ENCODE measurements at regions not wholly inside any gene's neighbourhood (a gene's known extent, or its start where the extent isn't known, plus 50 kb on each side); places are given as distances from the start of the nearest gene placed in this dataset.

DNA sequence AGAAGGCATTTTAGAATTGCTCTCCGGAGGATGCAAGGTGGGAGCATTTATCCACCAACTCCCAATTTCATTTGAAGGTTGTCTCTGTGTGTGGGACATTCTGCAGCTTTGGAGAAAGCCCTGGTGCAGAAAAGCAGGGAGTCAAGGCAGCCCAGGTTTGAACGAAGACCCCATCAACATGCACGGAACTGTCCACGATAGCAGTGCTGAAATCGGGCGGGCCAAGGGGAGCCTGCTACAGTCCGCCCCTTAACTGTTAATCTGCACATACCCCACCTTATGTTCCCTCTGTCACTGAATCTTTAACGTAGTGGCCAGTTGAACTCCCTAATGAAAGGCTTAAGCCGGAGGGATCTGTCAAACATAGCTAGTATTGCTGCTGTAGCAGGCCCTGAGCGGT lies 68.8 kb upstream of the C1orf174 start:
- no peak overlapping the region for H3K4me3 ChIP-seq (ENCODE audit: low read depth, low read length)

DNA sequence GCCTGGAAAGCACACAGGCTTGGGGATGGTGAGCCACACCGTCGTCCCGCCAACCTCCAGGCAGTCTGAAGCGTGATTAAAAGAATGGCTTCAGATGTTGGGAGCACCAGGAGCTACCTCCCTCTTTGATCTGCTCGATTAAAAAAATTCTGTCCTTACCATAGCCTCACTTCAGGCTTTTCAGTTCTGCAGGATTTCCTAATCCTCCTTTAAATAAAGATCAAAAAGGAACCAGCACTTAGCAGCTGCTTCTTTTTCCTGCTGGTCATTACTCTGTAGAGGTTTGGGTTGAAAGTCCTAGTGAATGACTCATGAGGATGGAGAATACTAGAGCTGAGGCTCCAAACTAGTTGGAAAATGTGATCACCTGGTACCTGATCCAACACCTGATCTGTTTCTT lies 71.9 kb upstream of the C1orf174 start:
- no peak overlapping the region for H3K4me3 ChIP-seq (ENCODE audit: low read depth, low read length)
- TF ChIP-seq, protein P1, sequence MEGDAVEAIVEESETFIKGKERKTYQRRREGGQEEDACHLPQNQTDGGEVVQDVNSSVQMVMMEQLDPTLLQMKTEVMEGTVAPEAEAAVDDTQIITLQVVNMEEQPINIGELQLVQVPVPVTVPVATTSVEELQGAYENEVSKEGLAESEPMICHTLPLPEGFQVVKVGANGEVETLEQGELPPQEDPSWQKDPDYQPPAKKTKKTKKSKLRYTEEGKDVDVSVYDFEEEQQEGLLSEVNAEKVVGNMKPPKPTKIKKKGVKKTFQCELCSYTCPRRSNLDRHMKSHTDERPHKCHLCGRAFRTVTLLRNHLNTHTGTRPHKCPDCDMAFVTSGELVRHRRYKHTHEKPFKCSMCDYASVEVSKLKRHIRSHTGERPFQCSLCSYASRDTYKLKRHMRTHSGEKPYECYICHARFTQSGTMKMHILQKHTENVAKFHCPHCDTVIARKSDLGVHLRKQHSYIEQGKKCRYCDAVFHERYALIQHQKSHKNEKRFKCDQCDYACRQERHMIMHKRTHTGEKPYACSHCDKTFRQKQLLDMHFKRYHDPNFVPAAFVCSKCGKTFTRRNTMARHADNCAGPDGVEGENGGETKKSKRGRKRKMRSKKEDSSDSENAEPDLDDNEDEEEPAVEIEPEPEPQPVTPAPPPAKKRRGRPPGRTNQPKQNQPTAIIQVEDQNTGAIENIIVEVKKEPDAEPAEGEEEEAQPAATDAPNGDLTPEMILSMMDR (IDR thresholded peaks at IDR 0.05; ENCODE audit: low read depth, low read length): no peak

More for the DNA sequence above, 68.8 kb upstream of the C1orf174 start:
- TF ChIP-seq, protein P1 (IDR thresholded peaks at IDR 0.05; ENCODE audit: low read depth, low read length): no peak

DNA sequence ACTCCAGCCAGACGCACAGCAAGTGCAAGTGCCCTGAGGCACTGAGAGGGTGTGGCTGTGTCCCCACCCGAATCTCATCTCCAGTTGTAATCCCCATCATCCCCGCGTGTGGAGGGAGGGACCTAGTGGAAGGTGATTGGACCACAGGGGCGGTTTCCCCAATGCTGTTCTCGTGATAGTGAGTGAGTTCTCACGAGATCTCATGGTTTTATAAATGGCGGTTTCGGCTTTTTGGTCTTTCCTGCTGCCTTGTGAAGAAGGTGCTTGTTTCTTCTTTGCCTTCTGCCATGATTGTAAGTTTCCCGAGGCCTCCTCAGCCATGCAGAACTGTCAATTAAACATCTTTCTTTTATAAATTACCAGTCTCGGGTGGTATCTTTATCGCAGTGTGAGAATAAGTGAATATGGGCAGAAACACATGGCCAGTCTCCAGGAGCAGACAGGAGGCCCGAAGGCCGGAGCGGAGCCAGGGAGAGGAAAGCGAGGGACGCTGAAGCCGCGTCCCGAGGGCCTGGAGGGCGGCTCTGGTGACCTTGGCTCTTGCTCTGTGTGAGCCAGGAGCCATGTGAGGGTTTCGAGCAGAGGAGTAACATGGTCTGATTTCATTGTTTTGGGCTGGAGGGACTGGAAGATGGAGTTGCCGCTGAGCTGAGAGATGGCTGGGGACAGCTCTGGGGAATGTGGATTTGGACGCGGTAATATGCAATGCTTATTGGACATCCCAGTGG lies 76.0 kb upstream of the C1orf174 start:
- TF ChIP-seq, protein P1 (IDR thresholded peaks at IDR 0.05; ENCODE audit: low read depth, low read length): no peak
- no peak overlapping the region for H3K4me3 ChIP-seq (ENCODE audit: low read depth, low read length)

DNA sequence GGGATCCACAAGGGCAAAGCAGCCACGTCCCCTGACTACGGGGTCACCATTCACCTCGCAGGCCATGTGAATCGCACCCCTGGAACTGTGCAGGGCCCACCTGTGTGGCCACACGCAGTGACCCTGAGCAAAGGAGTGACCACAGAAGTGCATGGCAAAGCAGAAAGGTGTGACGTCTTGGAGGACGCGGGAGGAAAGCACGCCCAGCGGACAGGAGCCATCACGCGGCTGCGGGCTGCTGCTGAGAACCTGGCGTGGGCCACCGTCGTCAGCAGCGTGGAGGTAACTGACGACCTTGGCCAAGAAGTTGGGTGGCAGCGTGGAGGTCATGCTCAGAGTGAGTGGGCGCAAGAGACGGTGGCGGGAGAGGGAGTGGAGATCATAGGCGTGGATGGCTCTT lies 76.7 kb upstream of the C1orf174 start:
- no peak overlapping the region for H3K4me3 ChIP-seq (ENCODE audit: low read depth, low read length)
- TF ChIP-seq, protein P1 (IDR thresholded peaks at IDR 0.05; ENCODE audit: low read depth, low read length): no peak

DNA sequence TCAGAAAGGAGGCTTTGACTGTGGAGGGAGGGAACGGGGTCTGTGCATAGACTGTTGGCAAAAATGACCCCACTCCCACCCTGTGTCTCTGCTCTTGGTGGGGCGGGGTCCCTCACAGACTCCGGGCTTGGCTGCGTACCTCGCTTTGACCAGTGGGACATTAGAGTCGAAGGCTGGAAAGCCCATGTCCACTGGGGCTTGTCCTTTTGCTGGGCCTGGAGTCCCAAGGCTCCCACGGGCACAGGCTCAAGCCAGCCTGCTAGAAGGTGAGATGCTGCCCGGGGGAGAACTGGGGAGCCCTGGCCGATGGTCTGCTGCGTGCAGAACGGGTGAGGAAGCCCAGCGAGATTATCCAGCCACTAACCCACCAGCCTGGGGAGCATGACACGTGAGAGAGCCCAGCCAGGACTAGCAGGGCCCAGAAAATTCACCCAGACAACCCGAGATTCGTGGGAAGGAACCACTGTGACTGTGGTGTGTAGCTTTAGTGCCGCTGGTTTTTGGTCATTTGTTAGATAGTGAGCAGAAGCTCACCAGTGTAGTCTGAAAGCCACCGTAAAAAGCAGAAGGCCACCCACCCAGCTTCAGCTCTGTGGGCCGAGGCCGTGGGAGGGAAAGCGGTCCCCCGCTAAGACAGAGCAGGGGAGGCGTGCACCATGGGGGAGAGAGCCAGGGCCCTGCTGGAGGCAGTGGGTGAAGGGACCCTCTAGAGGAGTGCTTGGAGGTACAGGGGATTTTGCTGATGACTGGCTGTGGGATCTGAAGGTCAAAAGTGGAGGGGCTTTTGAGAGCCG lies 78.3 kb upstream of the C1orf174 start:
- no peak overlapping the region for H3K4me3 ChIP-seq (ENCODE audit: low read depth, low read length)
- TF ChIP-seq, protein P1 (IDR thresholded peaks at IDR 0.05; ENCODE audit: low read depth, low read length): no peak

DNA sequence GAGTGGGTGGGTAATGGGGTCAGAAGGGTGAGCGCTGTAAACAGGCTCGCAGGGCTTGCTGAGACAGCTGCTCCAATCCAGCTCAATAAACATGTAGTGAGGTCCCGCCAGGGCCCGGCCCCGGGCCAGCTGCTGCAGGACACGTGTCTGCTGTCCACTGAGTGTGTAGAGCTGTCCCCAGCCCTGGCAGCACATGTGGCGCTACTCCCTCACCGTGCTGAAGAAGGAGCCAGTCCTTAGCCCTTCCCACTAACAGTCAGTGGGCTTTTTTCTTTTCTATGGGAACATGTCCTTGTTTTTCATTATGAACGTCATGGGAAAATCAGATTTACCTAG lies 78.9 kb upstream of the C1orf174 start:
- TF ChIP-seq, protein P1 (IDR thresholded peaks at IDR 0.05; ENCODE audit: low read depth, low read length): no peak
- H3K4me3 ChIP-seq (ENCODE audit: low read depth, low read length): no peak overlapping the region

DNA sequence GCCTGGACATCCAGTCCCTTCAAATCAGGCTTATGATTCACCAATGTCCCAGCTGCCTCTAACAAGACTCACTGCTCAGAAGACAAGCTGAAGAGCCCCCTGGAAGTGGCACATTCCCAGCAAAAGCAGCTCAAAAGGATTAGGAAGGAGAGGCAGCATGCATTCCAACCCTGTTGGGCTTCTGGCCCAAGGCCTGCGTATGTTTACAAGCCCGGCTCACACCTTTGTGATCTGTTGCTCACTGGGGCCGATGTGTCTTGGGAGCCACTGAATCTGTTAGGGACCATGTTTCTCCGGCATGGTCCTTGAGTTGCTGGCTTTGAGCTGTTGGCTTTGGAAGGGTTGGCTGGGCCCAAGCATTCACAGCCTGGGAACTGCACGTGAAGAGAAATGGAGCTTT lies 81.2 kb upstream of the C1orf174 start:
- TF ChIP-seq, protein P1 (IDR thresholded peaks at IDR 0.05; ENCODE audit: low read depth, low read length): no peak
- H3K4me3 ChIP-seq (ENCODE audit: low read depth, low read length): no peak overlapping the region
